IMR-90 (cell line): ENCODE measurements at regions not wholly inside any gene's neighbourhood (a gene's known extent, or its start where the extent isn't known, plus 50 kb on each side); places are given as distances from the start of the nearest gene placed in this dataset.

ENCODE experiments used
- ATAC-seq: fragments of 200-7000 bp; cut with Tn5 transposase; 2 replicates; pipeline ENCODE4 v1.9.1; 2020; ENCODE audit warnings: low read depth, mild to moderate bottlenecking, moderate library complexity
- BruUV-seq: library from RNA; stranded (reverse); fragments of 400-500 nt; replicated peaks from 2 replicates; lab custom pipeline; 2021; lab: Mats Ljungman, UMichigan
- CTCF ChIA-PET: fragments of 300-600 bp; formaldehyde crosslinking; extraction: SDS; loops from one replicate; lab custom pipeline; 2021; ENCODE audit warnings: antibody characterized with exemption; lab: Yijun Ruan, JAX
- POLR2A ChIA-PET: fragments of 300-600 bp; sonication (Branson Sonifier 250); formaldehyde crosslinking; loops from one replicate; lab custom pipeline; 2022; ENCODE audit warnings: antibody characterized with exemption; ENCODE audit not compliant: unreplicated experiment; lab: Charles Lee
- DNase-seq: peaks from one replicate; pipeline ENCODE4 v3.0.0; 2013
- H2AFZ ChIP-seq: replicated peaks from 2 replicates; pipeline ENCODE3; 2013; ENCODE audit warnings: low read length, mild to moderate bottlenecking; ENCODE audit not compliant: poor library complexity
- H2AK5ac ChIP-seq: 2 replicates; pipeline ENCODE4 v1.6.1; 2013; ENCODE audit warnings: low read depth, low read length, inconsistent platforms
- H2AK9ac ChIP-seq: replicated peaks from 2 replicates; pipeline ENCODE3; 2013; ENCODE audit warnings: mild to moderate bottlenecking, low read depth, low read length, moderate library complexity; ENCODE audit not compliant: poor library complexity
- H2BK120ac ChIP-seq: 2 replicates; pipeline ENCODE4 v1.6.1; 2013; ENCODE audit warnings: low read depth, low read length, inconsistent platforms
- H2BK15ac ChIP-seq: 3 replicates; pipeline ENCODE4 v1.6.1; 2013; ENCODE audit warnings: low read depth, low read length, inconsistent platforms
- H2BK20ac ChIP-seq: 2 replicates; pipeline ENCODE4 v1.6.1; 2013; ENCODE audit warnings: low read depth, mild to moderate bottlenecking, inconsistent platforms, low read length, moderate library complexity
- H2BK5ac ChIP-seq: 2 replicates; pipeline ENCODE4 v1.6.1; 2013; ENCODE audit warnings: mild to moderate bottlenecking, low read depth, low read length, inconsistent platforms; ENCODE audit not compliant: poor library complexity, severe bottlenecking
- H3K14ac ChIP-seq: replicated peaks from 2 replicates; pipeline ENCODE4 v1.6.1; 2013; ENCODE audit warnings: low read depth, low read length, inconsistent platforms
- H3K18ac ChIP-seq: 2 replicates; pipeline ENCODE4 v1.6.1; 2013; ENCODE audit warnings: low read depth, low read length, control low read depth
- H3K23ac ChIP-seq: 2 replicates; pipeline ENCODE4 v1.6.1; 2013; ENCODE audit warnings: low read depth, low read length, inconsistent platforms
- H3K27ac ChIP-seq: 2 replicates; pipeline ENCODE4 v1.5.1; 2013; ENCODE audit warnings: mild to moderate bottlenecking, control low read depth, low read length; ENCODE audit not compliant: insufficient read depth
- H3K27me3 ChIP-seq: 2 replicates; pipeline ENCODE4 v1.6.1; 2013; ENCODE audit warnings: low read length; ENCODE audit not compliant: control insufficient read depth, insufficient read depth
- H3K36me3 ChIP-seq: 2 replicates; pipeline ENCODE4 v1.6.1; 2013; ENCODE audit warnings: low read length, mixed read lengths; ENCODE audit not compliant: control insufficient read depth, insufficient read depth
- H3K4ac ChIP-seq: 2 replicates; pipeline ENCODE4 v1.6.1; 2013; ENCODE audit warnings: low read depth, low read length, inconsistent platforms
- H3K4me1 ChIP-seq: 2 replicates; pipeline ENCODE4 v1.6.1; 2013; ENCODE audit warnings: low read length, mixed read lengths; ENCODE audit not compliant: control insufficient read depth, insufficient read depth
- H3K4me2 ChIP-seq: 2 replicates; pipeline ENCODE4 v1.6.1; 2013; ENCODE audit warnings: low read depth, mild to moderate bottlenecking, control low read depth, low read length, moderate library complexity
- H3K4me3 ChIP-seq: 2 replicates; pipeline ENCODE4 v1.5.1; 2013; ENCODE audit warnings: low read depth, mild to moderate bottlenecking, control low read depth, low read length, moderate library complexity; ENCODE audit not compliant: insufficient read depth
- H3K56ac ChIP-seq: 2 replicates; pipeline ENCODE4 v1.6.1; 2013; ENCODE audit warnings: low read length, inconsistent platforms; ENCODE audit not compliant: insufficient read depth; ENCODE audit errors: extremely low read depth
- H3K79me1 ChIP-seq, 2 experiments: 2 replicates each; pipeline ENCODE4 v1.6.1; 2013; ENCODE audit warnings: low read length in 2 of 2, inconsistent platforms in 1 of 2, low read depth in 1 of 2
- H3K9ac ChIP-seq: 2 replicates; pipeline ENCODE4 v1.6.1; 2013; ENCODE audit warnings: low read depth, low read length, control low read depth
- H3K9me1 ChIP-seq: 2 replicates; pipeline ENCODE4 v1.6.1; 2013; ENCODE audit warnings: low read length, inconsistent platforms; ENCODE audit not compliant: insufficient read depth
- H3K9me3 ChIP-seq: 2 replicates; pipeline ENCODE4 v1.6.1; 2013; ENCODE audit warnings: low read length; ENCODE audit not compliant: control insufficient read depth, insufficient read depth
- H4K20me1 ChIP-seq: 2 replicates; pipeline ENCODE4 v1.6.1; 2013; ENCODE audit warnings: low read length, inconsistent platforms; ENCODE audit not compliant: insufficient read depth
- H4K5ac ChIP-seq: 2 replicates; pipeline ENCODE4 v1.6.1; 2013; ENCODE audit warnings: mild to moderate bottlenecking, low read depth, low read length, control low read depth
- H4K8ac ChIP-seq, 2 experiments: 2 replicates each; pipeline ENCODE4 v1.6.1; 2013; ENCODE audit warnings: low read depth in 2 of 2, low read length in 2 of 2, control low read depth in 1 of 2, inconsistent platforms in 1 of 2
- H4K91ac ChIP-seq: 2 replicates; pipeline ENCODE4 v1.6.1; 2013; ENCODE audit warnings: low read depth, low read length, inconsistent platforms; ENCODE audit not compliant: insufficient read depth
- BHLHE40 ChIP-seq: fragments of 150-350 bp; IDR thresholded peaks from 2 replicates; pipeline ENCODE4 v1.6.1; 2016; ENCODE audit warnings: mild to moderate bottlenecking, low read depth, low read length
- CHD1 ChIP-seq: IDR thresholded peaks from 2 replicates; pipeline ENCODE4 v1.6.1; 2012; ENCODE audit warnings: low read depth, low read length, improper control_type of control experiment
- FOS ChIP-seq: fragments of 150-350 bp; IDR thresholded peaks from 2 replicates; pipeline ENCODE4 v1.6.1; 2016; ENCODE audit warnings: low read depth, low read length
- MAFK ChIP-seq: IDR thresholded peaks from 2 replicates; pipeline ENCODE4 v1.6.1; 2012; ENCODE audit warnings: low read depth, low read length, improper control_type of control experiment
- MAZ ChIP-seq: IDR thresholded peaks from 2 replicates; pipeline ENCODE4 v1.6.1; 2012; ENCODE audit warnings: low read depth, mild to moderate bottlenecking, low read length, improper control_type of control experiment, moderate library complexity, borderline replicate concordance
- RFX5 ChIP-seq: IDR thresholded peaks from 2 replicates; pipeline ENCODE4 v1.8.0; 2012; ENCODE audit warnings: low read depth, mild to moderate bottlenecking, low read length, moderate library complexity
- SMC3 ChIP-seq: fragments of 150-350 bp; IDR thresholded peaks from 2 replicates; pipeline ENCODE4 v1.6.1; 2016; ENCODE audit warnings: low read depth, mild to moderate bottlenecking, antibody characterized with exemption, low read length, moderate library complexity
- USF2 ChIP-seq: fragments of 150-350 bp; IDR thresholded peaks from 2 replicates; pipeline ENCODE4 v1.6.1; 2017; ENCODE audit warnings: mild to moderate bottlenecking, antibody characterized with exemption, low read length, low read depth
- WGBS, 2 experiments: methylation state at CpG; one replicate each; pipeline versions ENCODE4 v1.1.5 to v1.1.7; 2013; ENCODE audit warnings: missing lambda C conversion rate in 2 of 2; ENCODE audit not compliant: insufficient read length in 1 of 2; ENCODE audit errors: extremely low coverage in 2 of 2; 5-methylcytosine and 5-hydroxymethylcytosine counted together
- dilution Hi-C: fragments of 300-500 bp; cut with HindIII; formaldehyde crosslinking; loops from one replicate; pipeline ENCODE4 v1.14.3; 2018; ENCODE audit warnings: low sequenced_read_pairs; ENCODE audit not compliant: unreplicated experiment
- in situ Hi-C: fragments of 300-500 bp; cut with MboI; formaldehyde crosslinking; loops from 3 replicates; pipeline ENCODE4 v1.14.3; 2019; ENCODE audit warnings: low sequenced_read_pairs, inconsistent platforms, mixed read lengths
- intact Hi-C: fragments of 100-400 bp; cut with micrococcal nuclease; formaldehyde crosslinking; loops from 2 replicates; pipeline ENCODE4 v1.10.0; 2022

DNA sequence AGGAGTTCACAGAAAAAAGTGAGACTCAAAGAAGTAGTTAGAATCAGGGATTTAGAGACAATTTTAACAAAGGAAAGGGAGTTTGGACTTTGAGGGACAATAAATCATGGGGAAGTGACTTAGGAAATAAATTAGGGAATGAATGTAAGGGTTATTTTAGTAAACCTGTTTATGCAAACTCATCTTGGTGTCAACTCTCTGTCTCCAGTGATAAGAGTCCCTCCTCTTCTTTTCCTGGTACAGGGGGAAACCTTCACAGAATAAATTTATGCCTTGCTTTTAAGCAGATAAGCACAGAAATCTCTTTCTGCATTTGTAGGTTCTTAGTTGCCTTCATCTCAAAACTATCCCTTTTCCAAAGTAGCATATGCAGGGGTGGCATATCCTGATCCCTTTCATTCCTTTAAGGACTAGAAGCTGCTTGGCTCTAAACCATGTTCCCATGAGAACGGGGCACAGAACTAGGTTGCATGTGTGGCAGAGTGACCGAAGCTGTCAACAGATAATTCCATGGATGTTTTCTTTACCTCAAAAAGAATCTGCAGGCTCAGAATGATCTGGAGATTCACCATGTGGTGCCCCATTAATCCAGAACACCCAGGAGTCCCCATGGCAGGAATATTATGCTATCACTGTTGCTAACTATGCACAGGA is 155.4 kb downstream of the ZNF648 start:
- Histone ChIP-seq H2BK5ac (no peak overlapping the region), H3K4me2 (no peak overlapping the region), H4K91ac (no peak overlapping the region), H3K56ac (no peak overlapping the region), H3K9me3 (peaks cover 6% of the 10 kb centered on the region), H3K23ac (no peak overlapping the region), H3K79me1 (no peaks in the 10 kb centered on the region), H3K4me3 (no peak overlapping the region), H3K4ac (no peak overlapping the region), H2AFZ (no peak overlapping the region), H4K5ac (no peak overlapping the region), H2BK15ac (no peak overlapping the region), H4K20me1 (no peaks in the 10 kb centered on the region), H3K4me1 (no peaks in the 10 kb centered on the region), H3K9ac (no peak overlapping the region), H3K36me3 (no peaks in the 10 kb centered on the region), H3K27ac (no peak overlapping the region), H3K27me3 (no peaks in the 10 kb centered on the region), H2AK5ac (no peak overlapping the region), H3K14ac (no peak overlapping the region), H4K8ac (no peak overlapping the region), H2AK9ac (no peak overlapping the region), H3K9me1 (no peaks in the 10 kb centered on the region), H2BK120ac (no peak overlapping the region), H3K18ac (no peak overlapping the region), H2BK20ac (no peak overlapping the region)
- ATAC-seq (no peak), DNase-seq (no peak)
- in situ Hi-C loops (no loop called here), dilution Hi-C loops (no loop called here), intact Hi-C loops (no loop called here)
- CTCF ChIA-PET: no interaction called here
- WGBS, 2 experiments: 100% methylated on average over 1 of the region's 2 CpGs; no CpG with 5 or more reads in 1 of the 2 experiments
- POLR2A ChIA-PET: no interaction called here
- no TSS peak for BruUV-seq
- TF ChIP-seq BHLHE40 (no peak), FOS (no peak), MAFK (no peak), MAZ (no peak), RFX5 (no peak), USF2 (no peak), CHD1 (no peak), SMC3 (no peak)
